Putamen (tissue), 1 donor: ENCODE measurements at regions not wholly inside any gene's neighbourhood (a gene's known extent, or its start where the extent isn't known, plus 50 kb on each side); places are given as distances from the start of the nearest gene placed in this dataset.

ENCODE experiments used
- DNase-seq: peaks from one replicate; pipeline ENCODE4 v3.0.0-alpha.2; 2016; ENCODE audit warnings: low spot score

GRCh38 chr12:40557980-40558379 is 134.3 kb upstream of the CNTN1 start:
- no peak for DNase-seq

GRCh38 chr12:40559865-40560264 is 132.4 kb upstream of the CNTN1 start:
- DNase-seq, result no peak

GRCh38 chr12:40560848-40561247 is 131.4 kb upstream of the CNTN1 start:
- no peak for DNase-seq

- no peak for DNase-seq
Observed at GRCh38 chr12:40561395-40561966, 130.8 kb upstream of the CNTN1 start.

GRCh38 chr12:40565029-40565633 is 127.1 kb upstream of the CNTN1 start:
- DNase-seq, result no peak

GRCh38 chr12:40566271-40566670 is 126.0 kb upstream of the CNTN1 start:
- DNase-seq, result no peak

GRCh38 chr12:40569626-40570179 is 122.5 kb upstream of the CNTN1 start:
- DNase-seq, result no peak

- no peak for DNase-seq
Observed at GRCh38 chr12:40573024-40573423, 119.2 kb upstream of the CNTN1 start.

- DNase-seq, result peak; percentile 34
Observed at GRCh38 chr12:40575987-40576386, 116.3 kb upstream of the CNTN1 start.

GRCh38 chr12:40577834-40578233 is 114.4 kb upstream of the CNTN1 start:
- no peak for DNase-seq

GRCh38 chr12:40579687-40580086 is 112.6 kb upstream of the CNTN1 start:
- DNase-seq, result no peak

- DNase-seq, result no peak
Observed at GRCh38 chr12:40580346-40580745, 111.9 kb upstream of the CNTN1 start.

GRCh38 chr12:40581889-40582288 is 110.3 kb upstream of the CNTN1 start:
- DNase-seq, result no peak

- no peak for DNase-seq
Observed at GRCh38 chr12:40583743-40584142, 108.5 kb upstream of the CNTN1 start.

- DNase-seq, result no peak
Observed at GRCh38 chr12:40584763-40585162, 107.5 kb upstream of the CNTN1 start.

GRCh38 chr12:40586823-40587222 is 105.4 kb upstream of the CNTN1 start:
- no peak for DNase-seq

GRCh38 chr12:40587421-40587820 is 104.8 kb upstream of the CNTN1 start:
- DNase-seq, result no peak

- DNase-seq, result no peak
Observed at GRCh38 chr12:40587970-40588369, 104.3 kb upstream of the CNTN1 start.

- no peak for DNase-seq
Observed at GRCh38 chr12:40597133-40597532, 95.1 kb upstream of the CNTN1 start.

- DNase-seq, result no peak
Observed at GRCh38 chr12:40598073-40598472, 94.2 kb upstream of the CNTN1 start.

GRCh38 chr12:40602562-40602961 is 89.7 kb upstream of the CNTN1 start:
- no peak for DNase-seq

- DNase-seq, result no peak
Observed at GRCh38 chr12:40614923-40615322, 77.3 kb upstream of the CNTN1 start.

GRCh38 chr12:40615590-40615989 is 76.6 kb upstream of the CNTN1 start:
- no peak for DNase-seq

GRCh38 chr12:40616383-40616915 is 75.8 kb upstream of the CNTN1 start:
- peak; percentile 34 for DNase-seq
